ENCODE measurements at regions not wholly inside any gene's neighbourhood (a gene's known extent, or its start where the extent isn't known, plus 50 kb on each side); places are given as distances from the start of the nearest gene placed in this dataset.

DNA sequence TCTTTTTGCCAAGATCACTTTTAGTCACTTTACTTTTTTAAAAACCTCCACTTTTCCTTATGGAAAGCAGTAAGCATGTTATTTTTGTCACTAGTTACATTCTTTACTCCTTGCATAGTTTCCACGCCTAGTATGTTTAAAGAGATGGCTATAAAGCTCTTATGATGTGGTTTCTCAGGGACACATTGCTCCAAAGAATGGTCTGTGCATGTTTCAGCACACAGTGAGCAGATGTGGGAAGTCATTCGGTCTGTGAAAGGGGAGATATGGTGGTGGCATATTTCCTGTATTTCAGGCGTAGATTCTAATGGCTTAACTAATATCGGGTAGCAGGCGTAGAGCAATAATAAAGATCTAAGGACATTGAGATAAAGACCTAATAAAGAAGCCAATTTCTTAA lies 180.7 kb downstream of the SLITRK6 start:
- H3K4me1 ChIP-seq = no peaks in the 10 kb centered on the region
- H3K4me3 ChIP-seq = no peak overlapping the region
- DNase-seq = no peak
- no peaks in the 10 kb centered on the region for H3K9me3 ChIP-seq
- H3K36me3 ChIP-seq = no peaks in the 10 kb centered on the region
- no peak for ATAC-seq
- TF ChIP-seq CTCF (IDR thresholded peaks at IDR 0.05) (no peak), POLR2A (IDR thresholded peaks at IDR 0.05) (no peak)
- H3K27me3 ChIP-seq = no peaks in the 10 kb centered on the region
- intact Hi-C loops (cut with DNase I) = no loop called here
- no peak overlapping the region for H3K27ac ChIP-seq
- 44 to 54% (median 49%) methylated on average over 5 of the region's 5 CpGs for WGBS, 4 donors

GRCh38 chr13:85616275-85616674 lies 182.9 kb downstream of the SLITRK6 start:
- Histone ChIP-seq H3K27ac (no peak overlapping the region), H3K36me3 (no peaks in the 10 kb centered on the region), H3K4me1 (no peaks in the 10 kb centered on the region), H3K27me3 (no peaks in the 10 kb centered on the region), H3K9me3 (no peaks in the 10 kb centered on the region), H3K4me3 (no peak overlapping the region)
- 77 to 88% (median 80%) methylated on average over 2 of the region's 2 CpGs for WGBS, 4 donors
- DNase-seq = no peak
- TF ChIP-seq POLR2A (IDR thresholded peaks at IDR 0.05) (no peak), CTCF (IDR thresholded peaks at IDR 0.05) (no peak)
- intact Hi-C loops (cut with DNase I) = no loop called here
- no peak for ATAC-seq

GRCh38 chr13:85615031-85615430 lies 184.2 kb downstream of the SLITRK6 start:
- no peak for ATAC-seq
- TF ChIP-seq CTCF (IDR thresholded peaks at IDR 0.05) (no peak), POLR2A (IDR thresholded peaks at IDR 0.05) (no peak)
- 55 to 60% (median 57%) methylated on average over 2 of the region's 2 CpGs for WGBS, 4 donors

DNA sequence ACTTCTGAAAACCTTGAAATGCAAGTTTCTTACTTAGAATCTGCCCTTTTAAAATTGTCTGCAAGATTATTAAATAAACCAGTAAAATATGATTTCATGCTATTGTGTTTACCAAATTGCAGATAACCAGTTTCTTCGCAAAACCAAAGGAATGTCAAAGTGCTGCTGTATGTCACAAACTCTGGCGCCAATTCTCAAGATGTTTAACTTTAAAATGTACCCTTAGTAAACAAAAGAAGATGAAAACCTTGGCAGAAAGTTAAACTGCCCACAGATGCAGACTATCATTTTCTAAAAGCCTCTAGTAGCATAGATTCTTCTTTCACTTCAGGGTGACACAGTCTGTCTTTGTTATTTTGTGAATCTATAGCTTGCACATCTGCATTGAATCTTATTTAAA lies 189.2 kb downstream of the SLITRK6 start:
- no peaks in the 10 kb centered on the region for H3K27me3 ChIP-seq
- no peak overlapping the region for H3K4me3 ChIP-seq
- no peaks in the 10 kb centered on the region for H3K36me3 ChIP-seq
- no peaks in the 10 kb centered on the region for H3K9me3 ChIP-seq
- DNase-seq (no peak), ATAC-seq (no peak)
- H3K4me1 ChIP-seq = no peaks in the 10 kb centered on the region
- intact Hi-C loops (cut with DNase I) = no loop called here
- H3K27ac ChIP-seq = no peak overlapping the region
- WGBS, 4 donors = 58 to 84% (median 70%) methylated on average over 2 of the region's 2 CpGs
- TF ChIP-seq CTCF (IDR thresholded peaks at IDR 0.05) (no peak), POLR2A (IDR thresholded peaks at IDR 0.05) (no peak)

More at GRCh38 chr13:85615031-85615430, 184.2 kb downstream of the SLITRK6 start:
- Histone ChIP-seq H3K27ac (no peak overlapping the region), H3K36me3 (no peaks in the 10 kb centered on the region), H3K9me3 (no peaks in the 10 kb centered on the region), H3K4me1 (no peaks in the 10 kb centered on the region), H3K4me3 (no peak overlapping the region), H3K27me3 (no peaks in the 10 kb centered on the region)
- no peak for DNase-seq
- intact Hi-C loops (cut with DNase I) = no loop called here
